Ectodermal cell (in vitro differentiated cells): ENCODE measurements at regions not wholly inside any gene's neighbourhood (a gene's known extent, or its start where the extent isn't known, plus 50 kb on each side); places are given as distances from the start of the nearest gene placed in this dataset.

ENCODE experiments used
- H3K27ac ChIP-seq: 2 replicates; pipeline ENCODE4 v1.7.0; 2013; ENCODE audit warnings: mild to moderate bottlenecking, low read depth, low read length; ENCODE audit not compliant: insufficient read depth, poor library complexity, severe bottlenecking
- H3K27me3 ChIP-seq: 2 replicates; pipeline ENCODE4 v1.7.0; 2013; ENCODE audit warnings: mild to moderate bottlenecking, low read length; ENCODE audit not compliant: insufficient read depth, control insufficient read depth, poor library complexity, severe bottlenecking
- H3K36me3 ChIP-seq: one replicate; pipeline ENCODE4 v1.7.0; 2013; ENCODE audit warnings: low read length; ENCODE audit not compliant: control insufficient read depth, insufficient read depth
- H3K4me1 ChIP-seq: one replicate; pipeline ENCODE4 v1.7.0; 2013; ENCODE audit warnings: low read length; ENCODE audit not compliant: control insufficient read depth, insufficient read depth
- H3K4me3 ChIP-seq: 2 replicates; pipeline ENCODE4 v1.7.0; 2013; ENCODE audit warnings: low read depth, low read length, control low read depth; ENCODE audit not compliant: insufficient read depth
- H3K9me3 ChIP-seq: 2 replicates; pipeline ENCODE4 v1.7.0; 2013; ENCODE audit warnings: mild to moderate bottlenecking, low read length, moderate library complexity; ENCODE audit not compliant: control insufficient read depth
- WGBS, 2 experiments: methylation state at CpG; one replicate each; pipeline ENCODE4 v1.1.7; 2013; ENCODE audit warnings: missing lambda C conversion rate in 2 of 2; 5-methylcytosine and 5-hydroxymethylcytosine counted together

- WGBS, 2 experiments, result 78 to 96% methylated on average over 2 of the region's 2 CpGs
- no peak overlapping the region for H3K27ac ChIP-seq
Measured at GRCh38 chrX:69260169-69260568, 94.9 kb upstream of the PJA1 start.

GRCh38 chrX:69258893-69259292 lies 93.6 kb upstream of the PJA1 start:
- Histone ChIP-seq H3K9me3 (no peaks in the 10 kb centered on the region), H3K27me3 (peaks cover 32% of the 10 kb centered on the region), H3K4me1 (peaks cover 16% of the 10 kb centered on the region), H3K4me3 (no peak overlapping the region), H3K36me3 (no peaks in the 10 kb centered on the region), H3K27ac (no peak overlapping the region)
- WGBS, 2 experiments, result 82 to 94% methylated on average over 3 to 4 of the region's 4 CpGs

More at GRCh38 chrX:69260169-69260568, 94.9 kb upstream of the PJA1 start:
- no peaks in the 10 kb centered on the region for H3K36me3 ChIP-seq
- no peak overlapping the region for H3K4me3 ChIP-seq
- H3K9me3 ChIP-seq, result no peaks in the 10 kb centered on the region
- H3K27me3 ChIP-seq, result peaks cover 45% of the 10 kb centered on the region
- H3K4me1 ChIP-seq, result peaks cover 21% of the 10 kb centered on the region

- H3K27me3 ChIP-seq, result peaks cover 19% of the 10 kb centered on the region
- no peaks in the 10 kb centered on the region for H3K9me3 ChIP-seq
- H3K27ac ChIP-seq, result no peak overlapping the region
- H3K36me3 ChIP-seq, result no peaks in the 10 kb centered on the region
- H3K4me3 ChIP-seq, result no peak overlapping the region
- 89 to 90% methylated on average over 5 of the region's 5 CpGs for WGBS, 2 experiments
- H3K4me1 ChIP-seq, result peaks cover 7% of the 10 kb centered on the region
Measured at GRCh38 chrX:69257499-69258127, 92.4 kb upstream of the PJA1 start.

- peaks cover 10% of the 10 kb centered on the region for H3K27me3 ChIP-seq
- H3K36me3 ChIP-seq, result no peaks in the 10 kb centered on the region
- no peak overlapping the region for H3K27ac ChIP-seq
- no peaks in the 10 kb centered on the region for H3K9me3 ChIP-seq
- H3K4me3 ChIP-seq, result no peak overlapping the region
- peaks cover 7% of the 10 kb centered on the region for H3K4me1 ChIP-seq
Measured at GRCh38 chrX:69256291-69256565, 91.0 kb upstream of the PJA1 start.

GRCh38 chrX:69255441-69256290 lies 90.4 kb upstream of the PJA1 start:
- no peaks in the 10 kb centered on the region for H3K36me3 ChIP-seq
- no peak overlapping the region for H3K27ac ChIP-seq
- H3K4me1 ChIP-seq, result peaks cover 7% of the 10 kb centered on the region
- H3K27me3 ChIP-seq, result peaks cover 5% of the 10 kb centered on the region
- WGBS, 2 experiments, result 61 to 68% methylated on average over 10 to 11 of the region's 11 CpGs
- no peaks in the 10 kb centered on the region for H3K9me3 ChIP-seq
- no peak overlapping the region for H3K4me3 ChIP-seq

- Histone ChIP-seq H3K4me3 (no peak overlapping the region), H3K4me1 (peaks cover 7% of the 10 kb centered on the region), H3K36me3 (no peaks in the 10 kb centered on the region), H3K27ac (no peak overlapping the region), H3K27me3 (no peaks in the 10 kb centered on the region), H3K9me3 (no peaks in the 10 kb centered on the region)
- WGBS, 2 experiments, result 89 to 90% methylated on average over 1 of the region's 1 CpG
Measured at GRCh38 chrX:69253821-69254220, 88.6 kb upstream of the PJA1 start.

- Histone ChIP-seq H3K9me3 (no peaks in the 10 kb centered on the region), H3K27me3 (no peaks in the 10 kb centered on the region), H3K27ac (no peak overlapping the region), H3K4me3 (no peak overlapping the region), H3K36me3 (no peaks in the 10 kb centered on the region), H3K4me1 (no peaks in the 10 kb centered on the region)
- WGBS, 2 experiments, result 91 to 94% methylated on average over 4 of the region's 4 CpGs
Measured at GRCh38 chrX:69243276-69243675, 78.0 kb upstream of the PJA1 start.

GRCh38 chrX:69238887-69239231 lies 73.6 kb upstream of the PJA1 start:
- WGBS, 2 experiments, result 46% methylated on average over 2 of the region's 2 CpGs
- no peaks in the 10 kb centered on the region for H3K9me3 ChIP-seq
- H3K27me3 ChIP-seq, result no peaks in the 10 kb centered on the region
- no peak overlapping the region for H3K4me3 ChIP-seq
- H3K36me3 ChIP-seq, result no peaks in the 10 kb centered on the region
- no peaks in the 10 kb centered on the region for H3K4me1 ChIP-seq
- no peak overlapping the region for H3K27ac ChIP-seq

- Histone ChIP-seq H3K27ac (no peak overlapping the region), H3K4me3 (no peak overlapping the region), H3K9me3 (no peaks in the 10 kb centered on the region), H3K4me1 (no peaks in the 10 kb centered on the region), H3K27me3 (no peaks in the 10 kb centered on the region), H3K36me3 (no peaks in the 10 kb centered on the region)
- 84 to 86% methylated on average over 18 of the region's 18 CpGs for WGBS, 2 experiments
Measured at GRCh38 chrX:69238114-69238886, 73.0 kb upstream of the PJA1 start.

- Histone ChIP-seq H3K9me3 (no peaks in the 10 kb centered on the region), H3K4me3 (no peak overlapping the region), H3K4me1 (no peaks in the 10 kb centered on the region), H3K27me3 (no peaks in the 10 kb centered on the region), H3K36me3 (no peaks in the 10 kb centered on the region), H3K27ac (no peak overlapping the region)
- 93 to 98% methylated on average over 5 of the region's 5 CpGs for WGBS, 2 experiments
Measured at GRCh38 chrX:69237236-69237635, 72.0 kb upstream of the PJA1 start.
